ENCODE measurements at regions not wholly inside any gene's neighbourhood (a gene's known extent, or its start where the extent isn't known, plus 50 kb on each side); places are given as distances from the start of the nearest gene placed in this dataset.

DNA sequence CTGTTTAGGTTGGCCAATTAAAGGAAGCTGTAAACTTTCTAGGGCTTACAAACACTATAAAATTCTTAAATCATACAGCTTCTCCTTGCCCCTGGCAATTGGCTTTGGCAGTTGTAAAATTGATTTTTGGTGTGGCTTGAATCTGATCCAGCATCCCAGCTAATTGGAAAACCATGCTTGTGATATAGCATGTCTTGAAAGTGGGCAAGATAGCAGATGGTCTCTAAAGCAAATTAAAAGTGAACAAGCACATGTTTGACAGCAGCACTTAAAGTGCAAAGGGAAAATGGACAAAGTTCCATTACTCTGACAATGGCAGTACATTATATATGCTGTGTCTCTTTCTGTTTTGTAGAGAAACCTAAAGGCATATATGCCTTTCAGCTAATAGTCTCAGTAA, 302.9 kb upstream of the NXPH2 start:
- no peak for TF ChIP-seq EZH2 (IDR thresholded peaks at IDR 0.05; ENCODE audit: borderline replicate concordance, low read length)
- no peak overlapping the region for H2AFZ ChIP-seq (ENCODE audit: low read length)
- no peak overlapping the region for H3K4me2 ChIP-seq (ENCODE audit: low read length)

DNA sequence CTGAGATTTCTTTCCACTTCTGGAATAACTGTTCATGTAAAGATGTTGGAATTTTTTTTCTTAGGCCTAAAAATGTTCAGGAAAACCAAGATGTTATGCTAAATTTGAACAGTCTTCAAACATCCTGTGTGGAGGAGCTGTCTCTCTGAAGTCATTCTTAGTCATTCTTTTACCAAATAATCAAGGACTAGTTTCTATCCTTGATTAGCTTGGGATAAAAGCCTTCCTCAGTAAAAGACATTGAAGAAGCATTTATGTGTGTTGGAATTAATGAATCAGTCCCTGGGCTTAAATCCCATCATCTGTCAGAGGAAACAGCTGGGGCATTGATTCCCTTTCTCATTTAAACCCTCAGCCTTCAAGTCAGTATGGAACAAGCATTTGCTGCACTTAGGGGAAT, 300.1 kb upstream of the NXPH2 start:
- TF ChIP-seq EZH2 (IDR thresholded peaks at IDR 0.05; ENCODE audit: borderline replicate concordance, low read length): no peak
- TF ChIP-seq, protein P1, sequence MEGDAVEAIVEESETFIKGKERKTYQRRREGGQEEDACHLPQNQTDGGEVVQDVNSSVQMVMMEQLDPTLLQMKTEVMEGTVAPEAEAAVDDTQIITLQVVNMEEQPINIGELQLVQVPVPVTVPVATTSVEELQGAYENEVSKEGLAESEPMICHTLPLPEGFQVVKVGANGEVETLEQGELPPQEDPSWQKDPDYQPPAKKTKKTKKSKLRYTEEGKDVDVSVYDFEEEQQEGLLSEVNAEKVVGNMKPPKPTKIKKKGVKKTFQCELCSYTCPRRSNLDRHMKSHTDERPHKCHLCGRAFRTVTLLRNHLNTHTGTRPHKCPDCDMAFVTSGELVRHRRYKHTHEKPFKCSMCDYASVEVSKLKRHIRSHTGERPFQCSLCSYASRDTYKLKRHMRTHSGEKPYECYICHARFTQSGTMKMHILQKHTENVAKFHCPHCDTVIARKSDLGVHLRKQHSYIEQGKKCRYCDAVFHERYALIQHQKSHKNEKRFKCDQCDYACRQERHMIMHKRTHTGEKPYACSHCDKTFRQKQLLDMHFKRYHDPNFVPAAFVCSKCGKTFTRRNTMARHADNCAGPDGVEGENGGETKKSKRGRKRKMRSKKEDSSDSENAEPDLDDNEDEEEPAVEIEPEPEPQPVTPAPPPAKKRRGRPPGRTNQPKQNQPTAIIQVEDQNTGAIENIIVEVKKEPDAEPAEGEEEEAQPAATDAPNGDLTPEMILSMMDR (IDR thresholded peaks at IDR 0.05; ENCODE audit: low read length): no peak
- H3K79me2 ChIP-seq (ENCODE audit: insufficient read depth, low read length): no peaks in the 10 kb centered on the region
- no peaks in the 10 kb centered on the region for H3K27me3 ChIP-seq (ENCODE audit: insufficient read depth, low read length)
- no peak overlapping the region for H2AFZ ChIP-seq (ENCODE audit: low read length)
- no peaks in the 10 kb centered on the region for H4K20me1 ChIP-seq (ENCODE audit: insufficient read depth, low read length)
- H3K27ac ChIP-seq (ENCODE audit: low read depth, low read length, poor library complexity, severe bottlenecking): no peak overlapping the region
- no peaks in the 10 kb centered on the region for H3K9me3 ChIP-seq (ENCODE audit: low read length)
- no peaks in the 10 kb centered on the region for H3K4me1 ChIP-seq (ENCODE audit: insufficient read depth, low read length, severe bottlenecking)
- no peaks in the 10 kb centered on the region for H3K9me2 ChIP-seq (ENCODE audit: low read depth, low read length)
- no peak overlapping the region for H3K4me2 ChIP-seq (ENCODE audit: low read length)
- H3F3A ChIP-seq (ENCODE audit: insufficient read depth, low read length): no peaks in the 10 kb centered on the region
- H3K9ac ChIP-seq (ENCODE audit: low read length): no peak overlapping the region
- no peak overlapping the region for H3K4me3 ChIP-seq (ENCODE audit: low read depth, low read length, poor library complexity, severe bottlenecking)
- H3K36me3 ChIP-seq (ENCODE audit: insufficient read depth, low read length): no peaks in the 10 kb centered on the region

More for the DNA sequence above, 302.9 kb upstream of the NXPH2 start:
- no peaks in the 10 kb centered on the region for H3K9me2 ChIP-seq (ENCODE audit: low read depth, low read length)
- no peaks in the 10 kb centered on the region for H3K79me2 ChIP-seq (ENCODE audit: insufficient read depth, low read length)
- no peak overlapping the region for H3K27ac ChIP-seq (ENCODE audit: low read depth, low read length, poor library complexity, severe bottlenecking)
- no peaks in the 10 kb centered on the region for H3K36me3 ChIP-seq (ENCODE audit: insufficient read depth, low read length)
- H3K27me3 ChIP-seq (ENCODE audit: insufficient read depth, low read length): no peaks in the 10 kb centered on the region
- no peak overlapping the region for H3K9ac ChIP-seq (ENCODE audit: low read length)
- no peaks in the 10 kb centered on the region for H4K20me1 ChIP-seq (ENCODE audit: insufficient read depth, low read length)
- H3K4me1 ChIP-seq (ENCODE audit: insufficient read depth, low read length, severe bottlenecking): no peaks in the 10 kb centered on the region
- H3K9me3 ChIP-seq (ENCODE audit: low read length): no peaks in the 10 kb centered on the region
- H3K4me3 ChIP-seq (ENCODE audit: low read depth, low read length, poor library complexity, severe bottlenecking): no peak overlapping the region
- no peaks in the 10 kb centered on the region for H3F3A ChIP-seq (ENCODE audit: insufficient read depth, low read length)

DNA sequence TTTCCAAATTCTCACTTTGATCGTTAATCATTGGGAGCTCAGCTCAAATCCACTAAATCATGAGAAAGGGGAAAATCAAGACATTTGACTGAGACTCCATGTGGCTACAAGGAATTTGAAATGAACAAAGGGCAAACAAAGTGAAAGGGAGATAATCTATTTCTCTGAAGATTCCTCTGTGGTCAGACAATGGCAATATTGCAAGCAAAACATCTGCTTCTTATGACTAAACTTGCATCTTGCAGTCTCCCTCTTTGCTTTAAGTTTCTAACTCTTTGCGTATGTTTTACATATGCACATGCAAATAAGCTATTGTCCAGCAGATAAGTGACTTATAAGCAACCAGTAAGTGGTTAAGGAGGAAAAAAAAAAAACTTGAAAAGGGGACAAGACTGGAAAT, 299.1 kb upstream of the NXPH2 start:
- Histone ChIP-seq H3K36me3 (ENCODE audit: insufficient read depth, low read length) (no peaks in the 10 kb centered on the region), H3K9me2 (ENCODE audit: low read depth, low read length) (no peaks in the 10 kb centered on the region), H3F3A (ENCODE audit: insufficient read depth, low read length) (no peaks in the 10 kb centered on the region), H3K4me3 (ENCODE audit: low read depth, low read length, poor library complexity, severe bottlenecking) (no peak overlapping the region), H3K9me3 (ENCODE audit: low read length) (no peaks in the 10 kb centered on the region), H3K4me2 (ENCODE audit: low read length) (no peak overlapping the region), H3K4me1 (ENCODE audit: insufficient read depth, low read length, severe bottlenecking) (no peaks in the 10 kb centered on the region), H3K27me3 (ENCODE audit: insufficient read depth, low read length) (no peaks in the 10 kb centered on the region), H3K9ac (ENCODE audit: low read length) (no peak overlapping the region), H3K27ac (ENCODE audit: low read depth, low read length, poor library complexity, severe bottlenecking) (no peak overlapping the region), H3K79me2 (ENCODE audit: insufficient read depth, low read length) (no peaks in the 10 kb centered on the region), H2AFZ (ENCODE audit: low read length) (no peak overlapping the region), H4K20me1 (ENCODE audit: insufficient read depth, low read length) (no peaks in the 10 kb centered on the region)
- TF ChIP-seq, protein P1 (IDR thresholded peaks at IDR 0.05; ENCODE audit: low read length): no peak
- no peak for TF ChIP-seq EZH2 (IDR thresholded peaks at IDR 0.05; ENCODE audit: borderline replicate concordance, low read length)

DNA sequence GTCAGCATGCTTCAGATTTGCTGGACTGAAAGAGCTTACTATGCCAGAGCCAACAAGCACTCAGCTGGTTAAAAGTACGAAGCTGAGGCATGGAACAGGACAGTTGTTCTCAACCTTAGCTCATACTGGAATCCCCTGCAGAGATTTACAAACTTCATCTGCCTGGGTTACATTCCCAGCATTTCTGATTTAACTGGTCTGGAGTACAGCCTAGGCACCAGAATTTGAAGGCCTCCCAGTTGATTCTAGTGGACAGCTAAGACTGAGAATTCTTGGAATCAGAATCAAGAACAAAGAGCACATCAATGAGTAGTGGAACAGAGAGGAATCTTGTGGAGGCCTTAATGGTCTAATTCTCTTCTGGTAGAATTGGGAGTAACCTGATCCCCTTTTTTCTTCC, 298.2 kb upstream of the NXPH2 start:
- H4K20me1 ChIP-seq (ENCODE audit: insufficient read depth, low read length): no peaks in the 10 kb centered on the region

More for the DNA sequence above, 298.2 kb upstream of the NXPH2 start:
- Histone ChIP-seq H3F3A (ENCODE audit: insufficient read depth, low read length) (no peaks in the 10 kb centered on the region), H3K4me3 (ENCODE audit: low read depth, low read length, poor library complexity, severe bottlenecking) (no peak overlapping the region), H3K36me3 (ENCODE audit: insufficient read depth, low read length) (no peaks in the 10 kb centered on the region), H3K27me3 (ENCODE audit: insufficient read depth, low read length) (no peaks in the 10 kb centered on the region), H3K4me2 (ENCODE audit: low read length) (no peak overlapping the region), H3K9me2 (ENCODE audit: low read depth, low read length) (no peaks in the 10 kb centered on the region), H3K4me1 (ENCODE audit: insufficient read depth, low read length, severe bottlenecking) (no peaks in the 10 kb centered on the region), H3K27ac (ENCODE audit: low read depth, low read length, poor library complexity, severe bottlenecking) (no peak overlapping the region), H3K9me3 (ENCODE audit: low read length) (no peaks in the 10 kb centered on the region), H3K9ac (ENCODE audit: low read length) (no peak overlapping the region), H2AFZ (ENCODE audit: low read length) (no peak overlapping the region), H3K79me2 (ENCODE audit: insufficient read depth, low read length) (no peaks in the 10 kb centered on the region)
- TF ChIP-seq, protein P1 (IDR thresholded peaks at IDR 0.05; ENCODE audit: low read length): no peak
- TF ChIP-seq EZH2 (IDR thresholded peaks at IDR 0.05; ENCODE audit: borderline replicate concordance, low read length): no peak

Data from OCI-LY1 (cell line).